Left ventricle myocardium superior (tissue), 1 donor: ENCODE measurements at regions not wholly inside any gene's neighbourhood (a gene's known extent, or its start where the extent isn't known, plus 50 kb on each side); places are given as distances from the start of the nearest gene placed in this dataset.

Experiments
- ATAC-seq: fragments of 200-7000 bp; cut with Tn5 transposase; one replicate; pipeline ENCODE4 v1.9.1; 2020; ENCODE audit warnings: mild to moderate bottlenecking, moderate library complexity
- DNase-seq: peaks from one replicate; pipeline ENCODE4 v3.0.0-alpha.2; 2020
- intact Hi-C: fragments of 100-400 bp; cut with micrococcal nuclease; formaldehyde crosslinking; loops from one replicate; pipeline ENCODE4 v1.11.0; 2022
- donor health status: DM: no; HTN: yes; CAD: no; lungs with severe emphysema.

GRCh38 chr18:40841467-40841866 lies 1113.6 kb upstream of the PIK3C3 start:
- ATAC-seq (no peak), DNase-seq (no peak)
- intact Hi-C loops = no loop called here

DNA sequence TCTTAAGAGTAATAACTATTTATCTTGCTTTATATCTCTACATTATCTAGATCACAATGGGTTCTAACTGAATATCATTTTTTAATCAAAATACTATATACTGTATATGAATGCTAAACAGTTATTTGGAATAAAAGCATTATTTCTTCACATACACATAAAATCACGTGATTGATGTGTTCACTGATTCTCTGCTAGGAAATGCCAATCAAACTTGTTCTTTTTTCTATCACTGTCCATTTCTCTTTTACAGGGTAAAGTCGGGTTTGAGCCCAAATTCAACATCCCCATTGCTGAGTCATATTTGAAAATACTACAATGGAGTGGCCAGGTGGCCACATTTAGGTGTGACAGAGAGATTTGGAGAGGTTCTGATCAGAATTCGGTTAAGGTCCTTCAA lies 1114.0 kb upstream of the PIK3C3 start:
- intact Hi-C loops = no loop called here
- ATAC-seq = no peak
- no peak for DNase-seq

- DNase-seq = no peak
- ATAC-seq = no peak
- intact Hi-C loops = no loop called here
Observed at GRCh38 chr18:40832362-40832761, 1122.7 kb upstream of the PIK3C3 start.

- no peak for ATAC-seq
- DNase-seq = no peak
- intact Hi-C loops = no loop called here
Observed at GRCh38 chr18:40824291-40824690, 1130.7 kb upstream of the PIK3C3 start.

GRCh38 chr18:40821596-40822243 lies 1133.3 kb upstream of the PIK3C3 start:
- ATAC-seq = no peak
- intact Hi-C loops = no loop called here
- DNase-seq = no peak

DNA sequence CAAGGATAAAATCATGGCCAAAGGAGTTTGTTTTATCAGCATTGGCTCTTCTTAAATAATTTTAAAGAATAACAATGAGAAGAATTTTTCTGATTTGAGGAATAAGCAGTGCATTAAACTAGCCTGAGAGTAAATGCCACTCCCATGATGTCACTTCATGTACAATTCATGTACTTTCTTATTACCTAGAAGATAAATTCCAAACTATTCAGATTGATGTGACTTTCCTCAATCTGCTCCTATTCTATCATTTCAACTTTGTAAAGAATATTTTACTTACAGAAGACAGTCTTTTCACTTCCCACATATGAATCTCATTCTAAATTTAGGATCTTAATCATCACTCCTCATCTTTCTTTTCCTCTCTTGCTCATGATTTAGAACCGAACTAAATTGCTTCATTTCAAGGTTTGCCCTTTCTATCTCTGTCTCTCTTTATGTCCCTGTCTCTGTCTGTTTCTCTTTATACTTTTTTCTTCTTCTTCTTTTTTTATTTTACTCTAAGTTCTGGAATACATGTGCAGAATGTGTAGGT lies 1142.0 kb upstream of the PIK3C3 start:
- no peak for ATAC-seq
- no peak for DNase-seq
- intact Hi-C loops = no loop called here

GRCh38 chr18:40810372-40810771 lies 1144.7 kb upstream of the PIK3C3 start:
- intact Hi-C loops = no loop called here
- no peak for ATAC-seq

DNA sequence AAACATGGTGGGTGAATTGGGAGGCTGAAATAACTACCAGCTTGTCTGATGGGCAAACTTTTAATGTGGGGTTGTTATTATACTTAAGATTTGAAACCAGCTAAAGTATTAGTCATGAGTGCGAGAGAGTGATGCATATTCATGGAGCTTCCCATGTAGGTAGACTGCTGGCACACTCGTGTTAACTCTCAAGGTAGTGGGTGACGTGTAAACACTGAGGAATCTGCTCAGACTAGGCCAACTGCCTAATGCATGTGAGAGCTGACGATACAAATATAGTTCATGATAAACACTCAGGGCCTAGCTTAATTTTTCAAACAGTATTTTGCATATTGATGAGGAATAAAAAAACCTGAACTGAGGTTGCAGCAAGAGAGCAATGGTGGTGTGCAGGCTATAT lies 1165.7 kb upstream of the PIK3C3 start:
- intact Hi-C loops = no loop called here
- DNase-seq (no peak), ATAC-seq (no peak)

More at GRCh38 chr18:40810372-40810771, 1144.7 kb upstream of the PIK3C3 start:
- no peak for DNase-seq

GRCh38 chr18:40782453-40783130 lies 1172.4 kb upstream of the PIK3C3 start:
- no peak for ATAC-seq
- intact Hi-C loops = no loop called here
- no peak for DNase-seq

GRCh38 chr18:40769786-40770185 lies 1185.2 kb upstream of the PIK3C3 start:
- intact Hi-C loops = no loop called here
- no peak for ATAC-seq
- no peak for DNase-seq

DNA sequence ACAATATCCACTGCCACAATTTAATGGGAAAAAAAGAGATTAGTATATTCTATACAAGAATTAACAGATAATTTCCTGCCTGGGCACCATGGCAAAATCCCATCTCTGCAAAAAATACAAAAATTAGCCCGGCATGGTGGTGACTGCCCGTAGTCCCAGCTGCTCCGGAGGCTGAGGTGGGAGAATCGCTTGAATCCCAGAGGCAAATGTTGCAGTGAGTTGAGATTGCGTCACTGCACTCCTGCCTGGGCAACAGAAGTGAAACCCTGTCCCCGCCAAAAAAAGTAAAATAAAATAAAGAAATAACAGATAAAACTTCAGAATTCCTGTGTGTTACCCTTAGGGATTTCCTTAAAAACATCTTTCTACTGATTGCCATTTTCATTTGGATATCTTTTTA lies 1194.8 kb upstream of the PIK3C3 start:
- ATAC-seq (no peak), DNase-seq (no peak)
- intact Hi-C loops = no loop called here

DNA sequence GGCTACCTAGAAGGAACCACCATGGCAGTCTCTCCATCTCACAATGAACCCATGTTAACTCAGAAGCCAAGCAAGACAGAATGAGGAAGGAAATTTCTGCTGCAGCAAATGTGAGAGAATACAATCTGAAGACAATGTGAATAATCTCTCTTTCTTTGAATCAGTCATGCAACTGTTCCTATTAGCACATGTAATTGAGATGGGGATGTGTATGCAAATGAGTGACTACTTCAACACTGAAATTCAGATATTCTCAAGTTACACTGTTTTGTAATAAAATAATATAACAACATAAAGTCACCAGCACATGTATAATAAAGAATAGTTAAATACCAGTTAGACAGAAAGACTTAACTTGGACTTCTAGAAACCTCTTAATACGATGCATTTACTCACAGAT lies 1200.6 kb upstream of the PIK3C3 start:
- ATAC-seq (no peak), DNase-seq (no peak)
- intact Hi-C loops = no loop called here

DNA sequence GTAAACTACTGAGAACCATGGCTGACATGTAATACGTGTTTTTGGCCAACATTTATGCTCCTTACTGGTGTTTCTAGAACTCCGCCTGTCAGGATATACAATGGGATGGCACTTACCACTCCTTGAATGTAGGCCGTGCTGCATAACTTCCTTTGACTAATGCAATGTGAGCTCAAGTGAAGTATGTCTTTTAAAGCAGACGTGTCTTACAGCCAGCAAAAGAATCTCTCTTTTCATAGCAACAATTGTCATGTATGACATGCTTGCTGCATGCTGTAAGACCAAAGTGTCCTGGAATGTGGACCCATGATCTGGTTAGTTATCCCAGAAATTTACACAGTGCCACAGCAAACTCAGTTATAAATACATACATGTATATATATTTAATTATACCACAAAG lies 1202.7 kb upstream of the PIK3C3 start:
- intact Hi-C loops = no loop called here
- ATAC-seq (no peak), DNase-seq (no peak)

DNA sequence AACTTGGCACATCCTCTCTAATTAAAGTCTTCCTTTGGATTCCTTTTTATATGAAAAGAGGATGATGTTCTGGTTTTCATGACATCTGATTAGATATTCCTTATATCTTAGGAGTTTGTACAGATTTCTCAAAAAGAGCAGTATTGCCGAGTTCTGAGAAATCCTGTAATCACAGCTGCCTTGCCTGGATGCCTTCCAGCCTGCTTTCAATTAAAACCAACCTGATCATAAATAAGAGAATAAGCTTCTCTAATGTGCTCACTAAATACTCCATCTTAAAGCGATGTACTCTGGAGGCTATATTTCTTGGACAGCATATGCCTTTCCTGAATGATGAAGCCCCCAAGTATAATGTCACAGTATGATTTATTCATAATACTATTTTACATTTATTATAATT lies 1203.8 kb upstream of the PIK3C3 start:
- intact Hi-C loops = no loop called here
- ATAC-seq (no peak), DNase-seq (no peak)

DNA sequence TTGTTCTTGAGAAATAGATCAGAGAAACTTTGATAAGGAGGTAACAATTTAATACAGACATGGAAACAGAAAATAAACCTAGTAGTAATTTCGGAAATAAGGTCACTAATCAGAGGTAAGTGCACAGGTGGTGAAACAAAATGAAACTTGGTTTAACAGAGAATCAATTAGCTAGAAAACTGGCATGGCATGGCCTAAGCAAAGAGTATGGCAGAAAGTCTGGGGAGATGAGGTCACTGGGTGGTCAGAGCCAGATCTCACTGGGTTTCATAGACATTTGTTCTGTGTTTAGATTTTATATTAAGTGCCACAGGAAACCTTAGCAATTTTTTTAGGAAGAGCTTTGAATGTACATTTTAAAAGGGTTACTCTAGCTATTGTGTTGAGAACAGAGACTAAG lies 1216.0 kb upstream of the PIK3C3 start:
- DNase-seq (no peak), ATAC-seq (no peak)
- intact Hi-C loops = no loop called here

GRCh38 chr18:40738321-40738880 lies 1216.6 kb upstream of the PIK3C3 start:
- intact Hi-C loops = no loop called here
- no peak for ATAC-seq

DNA sequence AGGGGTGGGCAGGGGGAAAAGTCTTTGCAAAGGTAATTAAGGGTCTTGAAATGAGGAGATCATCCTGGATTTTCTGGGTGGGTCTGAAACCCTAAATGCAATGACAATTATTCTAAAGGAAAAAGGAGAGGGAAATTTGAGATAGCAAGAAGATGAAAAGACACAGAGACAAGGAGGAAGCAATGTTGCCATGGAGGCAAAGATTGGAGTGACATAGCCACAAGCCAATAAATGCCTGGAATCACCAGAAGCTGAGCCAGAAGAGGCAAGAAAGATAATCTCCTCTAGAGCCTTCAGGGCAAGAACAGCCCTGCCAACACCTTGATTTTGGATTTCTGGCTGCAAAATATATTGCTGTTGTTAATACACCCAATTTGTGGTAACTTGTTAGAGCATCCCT lies 1246.3 kb upstream of the PIK3C3 start:
- intact Hi-C loops = no loop called here
- DNase-seq = no peak
- ATAC-seq = no peak

More at GRCh38 chr18:40738321-40738880, 1216.6 kb upstream of the PIK3C3 start:
- no peak for DNase-seq

DNA sequence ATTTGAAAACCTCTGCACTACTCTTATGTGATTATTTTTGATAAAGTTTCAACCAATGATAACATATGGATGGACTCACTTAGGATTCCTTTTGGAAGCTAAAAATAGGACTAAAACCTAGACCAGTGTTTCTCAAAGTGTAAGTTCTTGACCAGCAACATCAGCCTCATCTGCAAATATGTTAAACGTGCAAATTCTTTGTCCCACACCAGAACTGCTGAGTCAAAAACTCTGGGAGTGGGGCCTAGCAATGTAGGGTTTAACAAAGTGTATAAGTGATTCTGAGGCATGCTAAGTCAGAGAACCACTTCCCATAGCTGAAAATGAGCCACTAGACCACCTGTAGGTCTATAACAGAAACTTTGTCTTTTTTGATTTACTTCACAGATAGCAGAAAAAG lies 1247.2 kb upstream of the PIK3C3 start:
- ATAC-seq = no peak
- intact Hi-C loops = no loop called here

GRCh38 chr18:40698129-40698528 lies 1256.9 kb upstream of the PIK3C3 start:
- no peak for DNase-seq

More for the DNA sequence above, 1247.2 kb upstream of the PIK3C3 start:
- no peak for DNase-seq

DNA sequence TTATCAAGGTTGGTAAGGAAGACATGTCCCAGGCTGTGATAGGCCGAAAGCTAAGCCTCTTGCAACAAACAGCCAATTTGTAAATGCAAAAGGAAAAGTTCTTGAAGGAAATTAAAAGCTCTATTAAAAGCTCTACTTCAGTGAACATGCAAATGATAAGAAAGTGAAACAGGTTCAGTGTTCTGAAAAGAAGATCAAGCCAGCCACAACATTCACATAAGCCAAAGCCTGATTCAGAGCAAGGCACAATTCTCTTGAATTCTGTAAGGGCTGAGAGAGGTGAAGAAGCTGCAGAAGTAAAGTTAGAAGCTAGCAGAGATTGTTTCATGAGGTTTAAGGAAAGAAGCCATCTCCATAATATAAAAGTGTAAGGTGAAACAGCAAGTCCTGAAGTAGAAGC lies 1259.5 kb upstream of the PIK3C3 start:
- intact Hi-C loops = no loop called here
- no peak for DNase-seq
- no peak for ATAC-seq

More at GRCh38 chr18:40698129-40698528, 1256.9 kb upstream of the PIK3C3 start:
- no peak for ATAC-seq
- intact Hi-C loops = no loop called here

GRCh38 chr18:40692871-40693270 lies 1262.2 kb upstream of the PIK3C3 start:
- no peak for DNase-seq
- intact Hi-C loops = no loop called here
- ATAC-seq = no peak
